GM23338 (cell line): ENCODE measurements at regions not wholly inside any gene's neighbourhood (a gene's known extent, or its start where the extent isn't known, plus 50 kb on each side); places are given as distances from the start of the nearest gene placed in this dataset.

Experiments used
- ATAC-seq: fragments of 200-7000 bp; cut with Tn5 transposase; 3 replicates; pipeline ENCODE4 v1.9.1; 2020
- DNase-seq: peaks from one replicate; pipeline ENCODE4 v3.0.0-alpha.2; 2015; ENCODE audit warnings: low spot score
- H2AFZ ChIP-seq: fragments of 200-600 bp; sonication (generic); 2 replicates; pipeline ENCODE4 v1.8.0; 2016; ENCODE audit warnings: antibody characterized with exemption, mild to moderate bottlenecking, moderate library complexity
- H3F3A ChIP-seq: fragments of 200-600 bp; sonication (generic); replicated peaks from 2 replicates; pipeline ENCODE4 v1.8.0; 2017; ENCODE audit warnings: antibody characterized with exemption, mixed run types, low read depth
- H3K27ac ChIP-seq: fragments of 200-600 bp; sonication (generic); 2 replicates; pipeline ENCODE4 v1.6.1; 2016; ENCODE audit warnings: low read depth
- H3K27me3 ChIP-seq: fragments of 200-600 bp; sonication (generic); 2 replicates; pipeline ENCODE4 v1.8.0; 2016; ENCODE audit warnings: mild to moderate bottlenecking, mixed run types, moderate library complexity; ENCODE audit not compliant: insufficient read depth
- H3K36me3 ChIP-seq: fragments of 200-600 bp; sonication (generic); 2 replicates; pipeline ENCODE4 v1.8.0; 2016; ENCODE audit warnings: mild to moderate bottlenecking; ENCODE audit not compliant: insufficient read depth
- H3K4me1 ChIP-seq: fragments of 200-600 bp; sonication (generic); 2 replicates; pipeline ENCODE4 v1.8.0; 2016; ENCODE audit warnings: mild to moderate bottlenecking, moderate library complexity; ENCODE audit not compliant: insufficient read depth
- H3K4me2 ChIP-seq: fragments of 200-600 bp; sonication (generic); 2 replicates; pipeline ENCODE4 v1.7.1; 2017; ENCODE audit warnings: mixed run types
- H3K4me3 ChIP-seq: fragments of 200-600 bp; sonication (generic); 2 replicates; pipeline ENCODE4 v1.6.1; 2016; ENCODE audit warnings: mixed run types
- H3K79me2 ChIP-seq: fragments of 200-600 bp; sonication (generic); replicated peaks from 2 replicates; pipeline ENCODE4 v1.8.0; 2017; ENCODE audit warnings: mild to moderate bottlenecking; ENCODE audit not compliant: insufficient read depth
- H3K9me2 ChIP-seq: fragments of 200-600 bp; sonication (generic); 2 replicates; pipeline ENCODE4 v1.8.0; 2017; ENCODE audit not compliant: insufficient read depth
- H4K20me1 ChIP-seq: fragments of 200-600 bp; sonication (generic); replicated peaks from 2 replicates; pipeline ENCODE4 v1.8.0; 2017; ENCODE audit warnings: mild to moderate bottlenecking; ENCODE audit not compliant: insufficient read depth
- H3K27ac Mint-ChIP-seq: 2 replicates; pipeline ENCODE4 v1.8.0; 2020; ENCODE audit warnings: inconsistent platforms, mild to moderate bottlenecking, moderate library complexity, mixed read lengths
- H3K27me3 Mint-ChIP-seq: 3 replicates; pipeline ENCODE4 v1.8.0; 2022; ENCODE audit warnings: low read depth, mild to moderate bottlenecking, moderate library complexity, mixed read lengths, inconsistent platforms; ENCODE audit not compliant: insufficient read depth, poor library complexity
- H3K36me3 Mint-ChIP-seq: 3 replicates; pipeline ENCODE4 v1.8.0; 2021; ENCODE audit warnings: low read depth, mild to moderate bottlenecking, inconsistent platforms, moderate library complexity, mixed read lengths
- H3K4me1 Mint-ChIP-seq: 3 replicates; pipeline ENCODE4 v1.8.0; 2020; ENCODE audit warnings: mild to moderate bottlenecking, inconsistent platforms, mixed read lengths
- H3K4me3 Mint-ChIP-seq: 3 replicates; pipeline ENCODE4 v1.8.0; 2021; ENCODE audit warnings: moderate library complexity, mild to moderate bottlenecking, inconsistent platforms, mixed read lengths
- H3K9me3 Mint-ChIP-seq: 3 replicates; pipeline ENCODE4 v1.8.0; 2020; ENCODE audit warnings: moderate library complexity, mild to moderate bottlenecking, inconsistent platforms, mixed read lengths
- CREB1 ChIP-seq: fragments of 250-450 bp; sonication (Bioruptor Pico); IDR thresholded peaks from 2 replicates; pipeline ENCODE4 v1.5.0; 2020; ENCODE audit warnings: low read depth, mild to moderate bottlenecking, moderate library complexity
- CTCF ChIP-seq, 2 experiments: fragments of 200-600 bp in 1 of 2; sonication (generic) in 1 of 2; conservative IDR thresholded peaks; 2 replicates each; pipeline versions ENCODE4 v1.5.1 to v1.6.1; 2016 to 2017; ENCODE audit warnings: antibody characterized with exemption in 2 of 2, low read depth in 2 of 2, mild to moderate bottlenecking in 2 of 2, moderate library complexity in 1 of 2
- ETS1 ChIP-seq: IDR thresholded peaks from 2 replicates; pipeline ENCODE4 v1.6.1; 2016; ENCODE audit warnings: antibody characterized with exemption
- EZH2 ChIP-seq: fragments of 200-600 bp; sonication (generic); IDR thresholded peaks from one replicate; pipeline ENCODE4 v1.8.0; 2017; ENCODE audit warnings: antibody characterized with exemption, mild to moderate bottlenecking, low read depth; ENCODE audit not compliant: unreplicated experiment
- EZH2phosphoT487 ChIP-seq: fragments of 200-600 bp; sonication (generic); IDR thresholded peaks from one replicate; pipeline ENCODE4 v1.8.1; 2018; ENCODE audit warnings: antibody characterized with exemption; ENCODE audit not compliant: unreplicated experiment
- JUNB ChIP-seq: IDR thresholded peaks from one replicate; pipeline ENCODE4 v1.6.1; 2016; ENCODE audit warnings: antibody characterized with exemption; ENCODE audit not compliant: unreplicated experiment
- NANOG ChIP-seq: IDR thresholded peaks from 2 replicates; pipeline ENCODE4 v1.6.1; 2016; ENCODE audit warnings: antibody characterized with exemption, borderline replicate concordance
- POLR2AphosphoS5 ChIP-seq: IDR thresholded peaks from 2 replicates; pipeline ENCODE4 v1.6.1; 2016; ENCODE audit warnings: antibody characterized with exemption, low read depth
- REST ChIP-seq: IDR thresholded peaks from one replicate; pipeline ENCODE4 v1.6.1; 2018; ENCODE audit warnings: antibody characterized with exemption; ENCODE audit not compliant: unreplicated experiment
- STAT1 ChIP-seq: IDR thresholded peaks from one replicate; pipeline ENCODE4 v1.6.1; 2016; ENCODE audit warnings: antibody characterized with exemption; ENCODE audit not compliant: unreplicated experiment
- ZNF114 ChIP-seq: fragments of 250-450 bp; sonication (Bioruptor Pico); IDR thresholded peaks from 2 replicates; pipeline ENCODE4 v1.5.0; 2020; ENCODE audit warnings: mild to moderate bottlenecking, moderate library complexity
- ZNF331 ChIP-seq: fragments of 250-450 bp; sonication (Bioruptor Pico); IDR thresholded peaks from 2 replicates; pipeline ENCODE4 v1.5.0; 2020; ENCODE audit warnings: low read depth, mild to moderate bottlenecking, moderate library complexity
- ZNF462 ChIP-seq: fragments of 250-450 bp; sonication (Bioruptor Pico); IDR thresholded peaks from 2 replicates; pipeline ENCODE4 v1.5.0; 2020; ENCODE audit warnings: mild to moderate bottlenecking, moderate library complexity

- Histone ChIP-seq H3K36me3 (no peaks in the 10 kb centered on the region), H3K4me1 (peaks cover 4% of the 10 kb centered on the region; the same call in 1 of the 2 replicates), H3K27me3 (no peaks in the 10 kb centered on the region), H3K9me2 (0 out of 2 replicates have a peak, but pooled peaks cover 15% of the 10 kb centered on the region), H3K4me2 (no peak overlapping the region), H4K20me1 (no peaks in the 10 kb centered on the region), H2AFZ (no peak overlapping the region), H3K27ac (no peak overlapping the region), H3F3A (no peaks in the 10 kb centered on the region), H3K79me2 (no peaks in the 10 kb centered on the region), H3K4me3 (no peak overlapping the region)
- Mint-ChIP-seq H3K36me3 (no peaks in the 10 kb centered on the region), H3K27me3 (no peaks in the 10 kb centered on the region), H3K4me1 (peaks cover 9% of the 10 kb centered on the region; the same call in 2 of the 3 replicates), H3K9me3 (no peaks in the 10 kb centered on the region), H3K4me3 (no peak overlapping the region), H3K27ac (no peak overlapping the region)
- ATAC-seq: no peak
- no peak for TF ChIP-seq POLR2AphosphoS5
- TF ChIP-seq CTCF (conservative IDR thresholded peaks at IDR 0.05; ENCODE audit: low read depth in 2 of 2): no peak
- TF ChIP-seq CREB1 (CRISPR knock-in tag): no peak
- no peak for TF ChIP-seq ETS1
- no peak for TF ChIP-seq ZNF331 (CRISPR knock-in tag)
- no peak for TF ChIP-seq JUNB
- TF ChIP-seq REST: no peak
- TF ChIP-seq STAT1: no peak
- TF ChIP-seq EZH2: no peak
- no peak for TF ChIP-seq ZNF114
- no peak for TF ChIP-seq EZH2phosphoT487
- no peak for TF ChIP-seq ZNF462 (CRISPR knock-in tag)
- no peak for TF ChIP-seq NANOG
- no peak for DNase-seq
These were observed 245.8 kb downstream of the TTC32 start for GRCh38 chr2:19656011-19656410.
